HUES64 (cell line): ENCODE measurements at regions not wholly inside any gene's neighbourhood (a gene's known extent, or its start where the extent isn't known, plus 50 kb on each side); places are given as distances from the start of the nearest gene placed in this dataset.
"Not testable (repeated sequence)": the region's sequence is repeated elsewhere in the genome, so short reads cannot be mapped to it uniquely, and the experiment has no call there.

Source experiments
- H3K27ac ChIP-seq: 2 replicates; pipeline ENCODE4 v1.7.0; 2013; ENCODE audit warnings: low read depth, low read length, inconsistent platforms
- H3K27me3 ChIP-seq: 2 replicates; pipeline ENCODE4 v1.6.1; 2013; ENCODE audit warnings: mild to moderate bottlenecking, low read length; ENCODE audit not compliant: insufficient read depth
- H3K36me3 ChIP-seq: 2 replicates; pipeline ENCODE4 v1.6.1; 2013; ENCODE audit warnings: mild to moderate bottlenecking, low read length; ENCODE audit not compliant: insufficient read depth
- H3K4me1 ChIP-seq: 2 replicates; pipeline ENCODE4 v1.6.1; 2013; ENCODE audit warnings: mild to moderate bottlenecking, low read length, moderate library complexity; ENCODE audit not compliant: insufficient read depth
- H3K4me3 ChIP-seq: 2 replicates; pipeline ENCODE4 v1.5.1; 2013; ENCODE audit warnings: mild to moderate bottlenecking, low read length, moderate library complexity
- H3K9ac ChIP-seq: 2 replicates; pipeline ENCODE4 v1.6.1; 2013; ENCODE audit warnings: mild to moderate bottlenecking, low read depth, low read length
- H3K9me3 ChIP-seq: 2 replicates; pipeline ENCODE4 v1.6.1; 2013; ENCODE audit warnings: low read depth, low read length; ENCODE audit not compliant: insufficient read depth
- WGBS: fragments of 150-250, 120-280 bp; methylation state at CpG from one replicate; pipeline ENCODE4 v1.1.7; 2013; ENCODE audit warnings: missing lambda C conversion rate; 5-methylcytosine and 5-hydroxymethylcytosine counted together

GRCh38 chr12:115872212-115872611, 405.3 kb downstream of the MED13L start:
- Histone ChIP-seq H3K27me3 (no peaks in the 10 kb centered on the region), H3K4me3 (no peak overlapping the region), H3K4me1 (peaks cover 32% of the 10 kb centered on the region), H3K9me3 (no peaks in the 10 kb centered on the region), H3K36me3 (no peaks in the 10 kb centered on the region), H3K27ac (peak overlapping the region; percentile 74), H3K9ac (peak overlapping the region; percentile 39; the same call in 1 of the 2 replicates)
- WGBS, result 38% methylated on average over 1 of the region's 1 CpG

DNA sequence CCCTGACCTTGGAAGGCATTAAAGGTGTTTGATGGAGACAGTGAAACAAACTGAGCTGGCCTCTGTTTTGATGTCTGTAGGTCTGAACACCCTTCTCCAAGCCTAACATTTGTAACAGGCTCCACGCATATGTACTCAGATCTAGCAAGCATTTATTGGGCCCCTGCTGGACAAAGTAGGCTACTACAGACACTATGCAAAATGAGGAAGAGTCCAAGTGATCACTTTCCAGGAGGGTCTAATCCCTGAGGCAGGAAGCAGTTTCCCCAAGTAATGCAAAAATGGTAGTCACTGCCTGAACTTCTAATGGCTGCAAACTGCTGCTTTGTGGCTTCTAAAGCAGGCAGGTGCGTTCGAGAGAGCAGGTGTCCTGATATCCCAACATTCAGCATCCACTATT, 405.8 kb downstream of the MED13L start:
- no peaks in the 10 kb centered on the region for H3K36me3 ChIP-seq
- no peaks in the 10 kb centered on the region for H3K27me3 ChIP-seq
- H3K9me3 ChIP-seq, result no peaks in the 10 kb centered on the region
- peak overlapping the region; percentile 74 for H3K27ac ChIP-seq
- H3K4me1 ChIP-seq, result peaks cover 32% of the 10 kb centered on the region
- H3K9ac ChIP-seq, result peak overlapping the region; percentile 39; the same call in 1 of the 2 replicates
- no peak overlapping the region for H3K4me3 ChIP-seq
- WGBS, result 77% methylated on average over 3 of the region's 3 CpGs

- H3K4me3 ChIP-seq, result no peak overlapping the region
- WGBS, result 53% methylated on average over 2 of the region's 4 CpGs
- H3K9ac ChIP-seq, result no peak overlapping the region
- H3K4me1 ChIP-seq, result peaks cover 32% of the 10 kb centered on the region
- no peaks in the 10 kb centered on the region for H3K36me3 ChIP-seq
- no peaks in the 10 kb centered on the region for H3K27me3 ChIP-seq
- no peak overlapping the region for H3K27ac ChIP-seq
- H3K9me3 ChIP-seq, result no peaks in the 10 kb centered on the region
These were observed 407.0 kb downstream of the MED13L start for GRCh38 chr12:115870510-115870909.

DNA sequence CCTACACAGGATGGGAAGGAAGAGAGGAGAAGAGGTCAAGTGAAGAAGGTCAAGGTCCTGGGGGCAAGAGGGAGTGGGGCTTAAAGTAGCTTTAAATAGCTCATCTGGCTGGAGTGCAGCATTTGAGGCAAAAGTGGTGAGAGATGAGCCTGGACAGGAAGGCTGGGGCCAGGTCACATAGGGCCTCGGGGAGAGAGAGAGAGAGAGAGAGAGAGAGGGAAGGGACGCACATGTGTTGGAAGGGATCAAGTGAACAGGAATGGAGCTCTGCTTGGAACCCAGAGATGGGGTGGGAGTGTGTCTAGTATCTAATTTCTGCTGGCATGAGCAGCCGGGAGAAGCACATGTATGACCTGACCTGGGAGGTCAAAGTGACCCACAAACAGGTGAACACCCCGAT, 407.5 kb downstream of the MED13L start:
- Histone ChIP-seq H3K9me3 (no peaks in the 10 kb centered on the region), H3K27me3 (no peaks in the 10 kb centered on the region), H3K4me1 (peaks cover 32% of the 10 kb centered on the region), H3K36me3 (no peaks in the 10 kb centered on the region), H3K4me3 (no peak overlapping the region), H3K9ac (no peak overlapping the region), H3K27ac (no peak overlapping the region)
- WGBS, result 90% methylated on average over 4 of the region's 4 CpGs

DNA sequence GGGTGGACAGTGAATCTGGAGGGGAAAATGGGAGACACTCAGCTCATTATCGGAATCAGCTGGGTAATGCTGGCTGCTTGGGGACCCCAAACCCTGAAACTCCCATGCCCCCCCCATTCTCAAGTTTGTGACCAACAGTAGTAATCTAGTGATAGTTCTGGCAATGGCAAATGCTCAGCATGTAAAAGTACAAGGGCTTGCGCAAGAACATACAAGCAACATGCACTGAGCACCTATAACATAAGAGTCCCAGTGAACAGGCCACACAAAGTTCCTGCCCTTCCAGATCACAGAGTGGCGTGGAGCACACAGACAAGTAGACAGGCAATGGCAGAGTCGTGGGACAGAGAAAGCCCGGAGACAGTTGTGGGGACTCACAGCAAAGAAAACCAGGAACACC, 407.9 kb downstream of the MED13L start:
- Histone ChIP-seq H3K9ac (no peak overlapping the region), H3K9me3 (no peaks in the 10 kb centered on the region), H3K27me3 (no peaks in the 10 kb centered on the region), H3K27ac (no peak overlapping the region), H3K36me3 (no peaks in the 10 kb centered on the region), H3K4me3 (no peak overlapping the region), H3K4me1 (peaks cover 32% of the 10 kb centered on the region)
- WGBS, result 88% methylated on average over 5 of the region's 5 CpGs

GRCh38 chr12:115868624-115869023, 408.9 kb downstream of the MED13L start:
- H3K27ac ChIP-seq, result no peak overlapping the region
- WGBS, result 91% methylated on average over 6 of the region's 6 CpGs

GRCh38 chr12:115867854-115868253, 409.6 kb downstream of the MED13L start:
- no peaks in the 10 kb centered on the region for H3K36me3 ChIP-seq
- no peak overlapping the region for H3K9ac ChIP-seq
- no peaks in the 10 kb centered on the region for H3K27me3 ChIP-seq
- H3K9me3 ChIP-seq, result no peaks in the 10 kb centered on the region
- no peak overlapping the region for H3K27ac ChIP-seq
- no peak overlapping the region for H3K4me3 ChIP-seq
- H3K4me1 ChIP-seq, result peaks cover 29% of the 10 kb centered on the region
- 85% methylated on average over 4 of the region's 4 CpGs for WGBS

More at GRCh38 chr12:115868624-115869023, 408.9 kb downstream of the MED13L start:
- no peaks in the 10 kb centered on the region for H3K36me3 ChIP-seq
- no peak overlapping the region for H3K9ac ChIP-seq
- no peaks in the 10 kb centered on the region for H3K27me3 ChIP-seq
- no peak overlapping the region for H3K4me3 ChIP-seq
- H3K4me1 ChIP-seq, result peaks cover 30% of the 10 kb centered on the region
- no peaks in the 10 kb centered on the region for H3K9me3 ChIP-seq

DNA sequence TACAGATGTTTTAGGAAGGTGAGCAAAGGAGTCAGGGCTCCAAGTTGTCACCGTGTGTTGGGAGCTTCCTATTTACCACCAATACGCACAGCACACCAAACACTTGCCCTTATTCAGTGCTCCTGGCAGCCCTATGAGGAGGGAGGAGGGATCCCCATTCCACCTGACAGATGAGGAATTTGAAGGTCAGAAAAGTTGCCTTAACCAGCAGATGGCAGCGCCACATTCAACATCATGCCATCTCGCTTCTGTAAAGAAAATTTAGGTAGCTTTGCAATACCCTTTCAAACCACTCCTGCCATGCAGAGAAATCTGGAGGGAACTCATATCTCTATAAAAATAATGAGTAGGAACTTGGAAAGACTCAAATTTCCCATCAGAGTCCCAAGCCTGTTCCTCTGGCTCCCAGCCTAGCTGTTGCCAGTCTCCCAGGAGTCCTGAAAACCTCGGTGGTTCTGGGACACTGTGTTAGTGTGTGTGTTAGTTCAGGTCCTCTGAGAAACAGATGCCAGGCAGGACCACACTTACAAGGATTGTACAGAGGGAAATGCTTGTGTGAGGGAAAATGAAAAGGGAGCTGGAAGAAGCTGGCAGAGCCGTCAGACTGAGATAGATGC, 410.5 kb downstream of the MED13L start:
- Histone ChIP-seq H3K9ac (no peak overlapping the region), H3K4me1 (peaks cover 23% of the 10 kb centered on the region), H3K9me3 (no peaks in the 10 kb centered on the region), H3K4me3 (no peak overlapping the region), H3K27me3 (no peaks in the 10 kb centered on the region), H3K36me3 (no peaks in the 10 kb centered on the region), H3K27ac (no peak overlapping the region)
- 94% methylated on average over 4 of the region's 6 CpGs for WGBS

DNA sequence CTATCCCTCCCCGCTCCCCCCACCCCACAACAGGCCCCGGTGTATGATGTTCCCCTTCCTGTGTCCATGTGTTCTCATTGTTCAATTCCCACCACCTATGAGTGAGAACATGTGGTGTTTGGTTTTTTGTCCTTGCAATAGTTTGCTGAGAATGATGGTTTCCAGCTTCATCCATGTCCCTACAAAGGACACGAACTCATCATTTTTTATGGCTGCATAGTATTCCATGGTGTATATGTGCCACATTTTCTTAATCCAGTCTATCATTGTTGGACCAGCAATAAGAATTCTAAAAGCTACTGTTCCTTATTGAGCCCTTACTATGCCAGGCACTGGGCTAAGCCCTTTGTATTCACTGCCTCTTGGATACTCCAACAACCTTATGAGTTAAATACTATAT, 411.2 kb downstream of the MED13L start:
- H3K9me3 ChIP-seq, H3K36me3 ChIP-seq, H3K27ac ChIP-seq, H3K9ac ChIP-seq, H3K4me3 ChIP-seq, H3K27me3 ChIP-seq: not testable (repeated sequence)
- H3K4me1 ChIP-seq, result peaks cover 20% of the 10 kb centered on the region
- WGBS, result no CpG with 5 or more reads among the region's 3 CpGs

DNA sequence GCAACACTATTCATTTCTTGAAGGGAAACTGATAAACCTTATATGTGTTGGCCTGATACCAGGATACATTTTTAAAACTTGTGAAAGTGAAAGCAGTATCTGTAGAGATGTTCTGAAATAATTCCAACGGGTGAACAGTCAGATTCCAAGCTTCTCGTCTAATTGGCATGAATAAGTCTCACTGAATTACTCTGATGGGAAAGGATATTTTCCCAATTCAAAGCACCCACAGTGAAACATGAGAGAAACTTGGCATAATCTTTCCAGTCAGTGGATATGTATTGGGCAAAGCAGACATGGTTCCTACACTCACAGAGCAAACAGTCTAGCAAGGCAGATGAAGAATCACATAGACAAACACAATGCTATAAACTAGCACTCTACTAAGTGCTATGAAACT, 413.1 kb downstream of the MED13L start:
- Histone ChIP-seq H3K27ac (no peak overlapping the region), H3K4me3 (no peak overlapping the region), H3K9ac (no peak overlapping the region), H3K9me3 (no peaks in the 10 kb centered on the region), H3K36me3 (no peaks in the 10 kb centered on the region), H3K27me3 (no peaks in the 10 kb centered on the region), H3K4me1 (peaks cover 15% of the 10 kb centered on the region; the same call in 1 of the 2 replicates)
- WGBS, result 95% methylated on average over 2 of the region's 2 CpGs

DNA sequence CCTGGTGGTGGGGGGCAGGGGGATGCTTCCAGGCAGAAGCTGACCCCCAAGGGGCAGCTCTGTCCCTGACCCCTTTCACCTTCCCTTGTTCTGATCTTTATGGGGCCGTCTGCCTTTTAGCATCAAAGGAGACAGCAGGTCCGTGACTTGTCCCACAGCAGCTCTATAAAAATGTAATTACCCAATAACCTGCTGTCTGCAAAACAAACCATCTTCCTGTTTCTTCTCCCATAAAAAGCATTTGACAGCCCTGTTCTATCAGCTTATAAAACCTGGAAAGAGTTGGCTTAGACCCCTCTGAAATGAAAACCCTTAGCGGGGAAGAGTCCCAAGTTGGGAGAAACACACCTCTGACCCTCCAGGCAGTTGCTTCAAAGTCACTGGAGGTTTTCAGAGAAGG, 416.9 kb downstream of the MED13L start:
- H3K9ac ChIP-seq, result no peak overlapping the region
- no peaks in the 10 kb centered on the region for H3K27me3 ChIP-seq
- WGBS, result 77% methylated on average over 3 of the region's 3 CpGs
- no peak overlapping the region for H3K27ac ChIP-seq
- no peaks in the 10 kb centered on the region for H3K36me3 ChIP-seq
- no peaks in the 10 kb centered on the region for H3K9me3 ChIP-seq
- no peak overlapping the region for H3K4me3 ChIP-seq
- peaks cover 11% of the 10 kb centered on the region; the same call in 1 of the 2 replicates for H3K4me1 ChIP-seq

GRCh38 chr12:115859231-115859630, 418.3 kb downstream of the MED13L start:
- H3K9ac ChIP-seq, result no peak overlapping the region
- H3K27me3 ChIP-seq, result no peaks in the 10 kb centered on the region
- H3K27ac ChIP-seq, result no peak overlapping the region
- no peaks in the 10 kb centered on the region for H3K9me3 ChIP-seq
- no peaks in the 10 kb centered on the region for H3K36me3 ChIP-seq
- H3K4me3 ChIP-seq, result no peak overlapping the region
- H3K4me1 ChIP-seq, result peaks cover 11% of the 10 kb centered on the region; the same call in 1 of the 2 replicates
- WGBS, result 92% methylated on average over 6 of the region's 6 CpGs
